DOHH2 (cell line): ENCODE measurements at regions not wholly inside any gene's neighbourhood (a gene's known extent, or its start where the extent isn't known, plus 50 kb on each side); places are given as distances from the start of the nearest gene placed in this dataset.

ENCODE experiments used
- H3F3A ChIP-seq: fragments of 200-600 bp; sonication (generic), shearing (Covaris generic); 2 replicates; pipeline ENCODE4 v1.6.0; 2016; ENCODE audit warnings: antibody characterized with exemption, mild to moderate bottlenecking; ENCODE audit not compliant: control insufficient read depth, insufficient read depth
- H3K27ac ChIP-seq: fragments of 200-600 bp; sonication (generic); 2 replicates; pipeline ENCODE4 v1.5.1; 2014; ENCODE audit warnings: low read depth, mild to moderate bottlenecking, low read length, moderate library complexity
- H3K27me3 ChIP-seq: fragments of 200-600 bp; sonication (generic); 2 replicates; pipeline ENCODE4 v1.6.1; 2014; ENCODE audit warnings: mild to moderate bottlenecking, low read length, mixed read lengths; ENCODE audit not compliant: control insufficient read depth
- H3K36me3 ChIP-seq: fragments of 200-600 bp; sonication (generic); 2 replicates; pipeline ENCODE4 v1.6.1; 2014; ENCODE audit warnings: mild to moderate bottlenecking, low read length, moderate library complexity, mixed read lengths; ENCODE audit not compliant: control insufficient read depth
- H3K4me1 ChIP-seq: fragments of 200-600 bp; sonication (generic); 2 replicates; pipeline ENCODE4 v1.6.1; 2014; ENCODE audit warnings: mild to moderate bottlenecking, low read length, mixed read lengths; ENCODE audit not compliant: control insufficient read depth
- H3K4me2 ChIP-seq: fragments of 200-600 bp; sonication (generic); 2 replicates; pipeline ENCODE4 v1.6.0; 2014; ENCODE audit warnings: mild to moderate bottlenecking, low read length, moderate library complexity
- H3K4me3 ChIP-seq: fragments of 200-600 bp; sonication (generic); 2 replicates; pipeline ENCODE4 v1.5.1; 2014; ENCODE audit warnings: mild to moderate bottlenecking, low read length, mixed read lengths
- H3K79me2 ChIP-seq: fragments of 200-600 bp; sonication (generic); 2 replicates; pipeline ENCODE4 v1.6.1; 2014; ENCODE audit warnings: mild to moderate bottlenecking, low read length, mixed read lengths; ENCODE audit not compliant: control insufficient read depth
- H3K9me2 ChIP-seq: fragments of 200-600 bp; sonication (generic); replicated peaks from 2 replicates; pipeline ENCODE4 v1.6.1; 2014; ENCODE audit warnings: mild to moderate bottlenecking, low read length, mixed read lengths; ENCODE audit not compliant: control insufficient read depth
- H3K9me3 ChIP-seq: fragments of 200-600 bp; sonication (generic); 2 replicates; pipeline ENCODE4 v1.6.1; 2014; ENCODE audit warnings: antibody characterized with exemption, low read length, mixed read lengths; ENCODE audit not compliant: control insufficient read depth, insufficient read depth
- H4K20me1 ChIP-seq: fragments of 200-600 bp; sonication (generic); 2 replicates; pipeline ENCODE4 v1.6.0; 2014; ENCODE audit warnings: low read depth, mild to moderate bottlenecking, antibody characterized with exemption, low read length, moderate library complexity; ENCODE audit not compliant: control insufficient read depth, insufficient read depth
- EZH2phosphoT487 ChIP-seq: fragments of 200-600 bp; sonication (generic); IDR thresholded peaks from 2 replicates; pipeline ENCODE4 v1.6.1; 2017; ENCODE audit warnings: borderline replicate concordance, mild to moderate bottlenecking, antibody characterized with exemption, low read length, moderate library complexity, mixed read lengths
- TF ChIP-seq, protein P1 (sequence below): fragments of 200-600 bp; sonication (generic); IDR thresholded peaks from one replicate; pipeline ENCODE4 v1.5.1; 2014; ENCODE audit warnings: antibody characterized with exemption, mild to moderate bottlenecking, low read depth, low read length; ENCODE audit not compliant: poor library complexity, severe bottlenecking

DNA sequence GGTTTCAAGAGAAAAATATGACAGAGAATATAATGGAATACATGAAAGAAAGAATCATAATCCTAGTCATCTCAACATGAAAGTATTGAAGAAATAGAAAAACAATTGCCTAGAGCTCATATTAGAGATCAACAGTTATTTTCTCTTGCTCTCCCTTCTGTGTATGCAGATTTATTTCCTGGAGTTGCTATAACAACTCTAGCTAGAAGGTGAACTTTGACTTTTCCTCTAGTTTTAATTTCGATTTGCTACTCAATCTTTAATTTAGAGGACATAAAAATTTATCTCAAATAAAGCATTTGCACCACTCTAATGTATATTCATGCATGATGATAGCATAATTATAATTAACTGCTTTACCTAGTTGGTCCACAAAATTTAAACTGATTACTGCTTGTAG is 84.6 kb upstream of the PICALM start:
- Histone ChIP-seq H3K4me2 (no peak overlapping the region), H3K79me2 (no peaks in the 10 kb centered on the region), H4K20me1 (no peaks in the 10 kb centered on the region), H3F3A (no peaks in the 10 kb centered on the region), H3K9me3 (no peaks in the 10 kb centered on the region), H3K27me3 (no peaks in the 10 kb centered on the region), H3K9me2 (no peaks in the 10 kb centered on the region), H3K27ac (no peak overlapping the region), H3K4me1 (peaks cover 12% of the 10 kb centered on the region), H3K36me3 (no peaks in the 10 kb centered on the region), H3K4me3 (no peak overlapping the region)
- TF ChIP-seq, protein P1, sequence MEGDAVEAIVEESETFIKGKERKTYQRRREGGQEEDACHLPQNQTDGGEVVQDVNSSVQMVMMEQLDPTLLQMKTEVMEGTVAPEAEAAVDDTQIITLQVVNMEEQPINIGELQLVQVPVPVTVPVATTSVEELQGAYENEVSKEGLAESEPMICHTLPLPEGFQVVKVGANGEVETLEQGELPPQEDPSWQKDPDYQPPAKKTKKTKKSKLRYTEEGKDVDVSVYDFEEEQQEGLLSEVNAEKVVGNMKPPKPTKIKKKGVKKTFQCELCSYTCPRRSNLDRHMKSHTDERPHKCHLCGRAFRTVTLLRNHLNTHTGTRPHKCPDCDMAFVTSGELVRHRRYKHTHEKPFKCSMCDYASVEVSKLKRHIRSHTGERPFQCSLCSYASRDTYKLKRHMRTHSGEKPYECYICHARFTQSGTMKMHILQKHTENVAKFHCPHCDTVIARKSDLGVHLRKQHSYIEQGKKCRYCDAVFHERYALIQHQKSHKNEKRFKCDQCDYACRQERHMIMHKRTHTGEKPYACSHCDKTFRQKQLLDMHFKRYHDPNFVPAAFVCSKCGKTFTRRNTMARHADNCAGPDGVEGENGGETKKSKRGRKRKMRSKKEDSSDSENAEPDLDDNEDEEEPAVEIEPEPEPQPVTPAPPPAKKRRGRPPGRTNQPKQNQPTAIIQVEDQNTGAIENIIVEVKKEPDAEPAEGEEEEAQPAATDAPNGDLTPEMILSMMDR: no peak
- no peak for TF ChIP-seq EZH2phosphoT487

DNA sequence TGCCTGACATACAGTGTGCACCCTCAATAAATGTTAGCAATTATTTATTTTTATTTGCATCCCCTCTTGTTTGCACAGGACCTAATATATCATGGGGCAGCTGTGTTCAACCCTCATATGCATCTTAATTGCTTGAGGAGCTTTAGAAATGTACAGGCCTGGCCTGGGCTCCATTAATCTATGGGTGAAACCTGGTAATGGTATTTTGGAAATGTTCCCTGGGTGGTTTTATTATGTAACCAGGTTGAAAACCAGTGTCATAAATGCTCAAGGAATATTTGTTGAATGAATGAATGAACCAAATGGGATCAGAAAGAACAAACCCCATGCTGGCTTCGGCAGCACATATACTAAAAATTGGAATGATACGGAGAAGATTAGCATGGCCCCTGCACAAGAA is 84.0 kb upstream of the PICALM start:
- Histone ChIP-seq H3K4me2 (no peak overlapping the region), H3K9me2 (no peaks in the 10 kb centered on the region), H3K27ac (no peak overlapping the region), H3K4me3 (no peak overlapping the region), H3F3A (no peaks in the 10 kb centered on the region), H4K20me1 (no peaks in the 10 kb centered on the region), H3K27me3 (no peaks in the 10 kb centered on the region), H3K36me3 (no peaks in the 10 kb centered on the region), H3K4me1 (peaks cover 12% of the 10 kb centered on the region), H3K9me3 (no peaks in the 10 kb centered on the region), H3K79me2 (no peaks in the 10 kb centered on the region)
- no peak for TF ChIP-seq EZH2phosphoT487
- TF ChIP-seq, protein P1: no peak

DNA sequence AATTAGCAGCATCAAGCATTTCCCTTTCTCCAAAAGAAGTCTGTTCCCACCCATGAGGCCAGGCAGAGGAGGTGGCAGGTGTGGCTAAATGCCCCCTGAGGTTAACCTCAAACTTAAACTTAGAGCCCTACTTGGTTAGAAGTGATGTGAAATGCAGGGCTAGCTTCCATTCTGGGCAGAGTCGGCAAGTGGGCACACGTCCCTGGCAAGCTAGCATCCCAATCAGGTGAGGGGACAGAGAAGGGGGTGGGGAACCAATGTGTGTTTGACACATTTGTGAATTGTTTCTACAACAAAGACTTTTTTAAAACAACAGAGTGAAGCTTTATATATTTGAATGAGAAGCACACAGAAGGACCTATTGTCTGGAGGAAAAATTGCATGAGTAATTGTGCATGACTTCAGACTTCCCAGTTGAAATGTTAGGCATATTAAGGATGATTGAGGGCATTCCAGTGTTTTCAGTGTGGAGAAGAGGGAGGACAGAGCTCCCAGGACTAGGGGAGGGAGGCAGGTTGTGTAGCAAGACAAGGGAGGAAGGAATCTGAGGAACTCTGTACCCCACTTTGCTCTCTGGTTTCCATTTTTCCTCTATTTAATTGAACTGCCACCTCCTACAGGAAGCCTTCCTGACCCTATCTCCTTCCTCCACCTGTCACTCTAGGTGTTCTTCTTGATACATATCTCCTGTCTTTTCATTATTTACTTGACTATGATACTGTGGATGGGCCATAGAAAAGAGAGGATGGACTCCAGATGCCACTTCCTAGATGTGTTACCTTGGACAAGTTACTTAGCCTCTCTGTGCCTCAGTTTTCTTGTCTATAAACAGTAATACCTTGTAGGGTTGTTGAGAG is 83.3 kb upstream of the PICALM start:
- H3K4me1 ChIP-seq: peaks cover 12% of the 10 kb centered on the region
- no peaks in the 10 kb centered on the region for H4K20me1 ChIP-seq
- H3K27me3 ChIP-seq: no peaks in the 10 kb centered on the region
- H3K27ac ChIP-seq: no peak overlapping the region
- H3K9me3 ChIP-seq: no peaks in the 10 kb centered on the region
- no peaks in the 10 kb centered on the region for H3K9me2 ChIP-seq
- TF ChIP-seq, protein P1: no peak
- TF ChIP-seq EZH2phosphoT487: no peak
- H3K4me3 ChIP-seq: no peak overlapping the region
- no peaks in the 10 kb centered on the region for H3F3A ChIP-seq
- no peak overlapping the region for H3K4me2 ChIP-seq
- H3K36me3 ChIP-seq: no peaks in the 10 kb centered on the region
- H3K79me2 ChIP-seq: no peaks in the 10 kb centered on the region
